NCI-H524 (cell line): ENCODE measurements at regions not wholly inside any gene's neighbourhood (a gene's known extent, or its start where the extent isn't known, plus 50 kb on each side); places are given as distances from the start of the nearest gene placed in this dataset.

Experiments used
- DNase-seq, 2 experiments: peaks; one replicate each; lab custom pipeline; 2025; lab: John Stamatoyannopoulos, UW

DNA sequence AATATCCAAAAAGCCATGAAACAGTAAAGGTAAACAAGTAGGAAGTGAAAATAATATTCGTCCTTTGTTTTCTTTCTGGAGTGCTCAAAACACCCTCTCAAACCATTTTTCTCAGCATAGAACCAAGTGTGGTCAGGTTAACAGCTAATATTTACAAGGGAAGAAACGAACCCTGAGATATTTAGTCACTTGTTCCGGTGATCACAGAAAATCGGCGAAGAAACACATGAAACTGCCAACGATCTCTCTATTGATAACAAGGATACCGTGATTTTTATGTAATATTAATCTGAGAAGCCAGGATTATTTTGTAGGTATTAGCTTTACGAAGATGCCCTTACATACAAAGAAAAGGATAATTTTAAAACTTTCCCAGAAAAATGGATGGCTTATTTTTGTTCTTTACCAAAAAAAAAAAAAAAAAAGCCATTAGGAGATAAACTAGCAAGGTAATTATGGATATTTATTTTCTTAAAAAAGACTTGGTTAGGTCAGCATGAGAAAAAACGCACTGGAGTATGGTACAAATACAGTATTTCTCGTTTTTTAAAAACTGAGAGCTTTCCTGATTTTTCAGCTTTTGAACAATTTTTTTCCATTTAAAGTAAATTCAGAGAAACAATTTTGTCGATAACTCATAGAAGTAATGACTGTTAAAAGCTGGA is 107.3 kb upstream of the HNRNPU start:
- peak in 1 of 2 experiments; percentile 34 for DNase-seq

- peak; percentile 85 to 91 for DNase-seq
These were observed 106.6 kb upstream of the HNRNPU start for GRCh38 chr1:244970744-244971551.

DNA sequence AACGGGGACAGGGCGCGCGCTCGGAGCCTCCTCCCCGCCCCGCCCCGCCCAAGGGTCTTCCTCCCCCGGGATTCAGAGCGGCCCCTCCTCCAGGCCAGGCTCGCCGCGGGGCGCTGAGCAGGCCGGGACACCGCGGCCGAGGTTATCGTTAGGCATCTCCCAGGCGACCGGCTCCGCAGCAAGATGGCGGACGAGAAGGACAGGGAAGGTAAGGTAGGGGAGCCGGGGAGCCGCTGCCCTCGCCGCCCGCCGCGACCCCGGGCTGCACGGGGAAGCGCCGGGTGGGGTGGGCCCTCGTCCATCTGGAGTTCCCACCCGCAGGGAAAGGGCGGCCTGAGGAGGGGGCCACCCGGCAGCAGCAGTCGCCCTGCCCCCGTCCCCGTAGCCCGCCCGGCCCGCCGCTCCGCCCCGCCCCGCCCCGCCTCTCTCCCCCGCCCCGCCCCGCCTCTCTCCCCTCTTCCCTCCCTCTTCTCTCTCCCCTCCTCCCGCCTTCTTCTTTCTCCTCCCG is 105.9 kb upstream of the HNRNPU start:
- peak; percentile 88 for DNase-seq

DNA sequence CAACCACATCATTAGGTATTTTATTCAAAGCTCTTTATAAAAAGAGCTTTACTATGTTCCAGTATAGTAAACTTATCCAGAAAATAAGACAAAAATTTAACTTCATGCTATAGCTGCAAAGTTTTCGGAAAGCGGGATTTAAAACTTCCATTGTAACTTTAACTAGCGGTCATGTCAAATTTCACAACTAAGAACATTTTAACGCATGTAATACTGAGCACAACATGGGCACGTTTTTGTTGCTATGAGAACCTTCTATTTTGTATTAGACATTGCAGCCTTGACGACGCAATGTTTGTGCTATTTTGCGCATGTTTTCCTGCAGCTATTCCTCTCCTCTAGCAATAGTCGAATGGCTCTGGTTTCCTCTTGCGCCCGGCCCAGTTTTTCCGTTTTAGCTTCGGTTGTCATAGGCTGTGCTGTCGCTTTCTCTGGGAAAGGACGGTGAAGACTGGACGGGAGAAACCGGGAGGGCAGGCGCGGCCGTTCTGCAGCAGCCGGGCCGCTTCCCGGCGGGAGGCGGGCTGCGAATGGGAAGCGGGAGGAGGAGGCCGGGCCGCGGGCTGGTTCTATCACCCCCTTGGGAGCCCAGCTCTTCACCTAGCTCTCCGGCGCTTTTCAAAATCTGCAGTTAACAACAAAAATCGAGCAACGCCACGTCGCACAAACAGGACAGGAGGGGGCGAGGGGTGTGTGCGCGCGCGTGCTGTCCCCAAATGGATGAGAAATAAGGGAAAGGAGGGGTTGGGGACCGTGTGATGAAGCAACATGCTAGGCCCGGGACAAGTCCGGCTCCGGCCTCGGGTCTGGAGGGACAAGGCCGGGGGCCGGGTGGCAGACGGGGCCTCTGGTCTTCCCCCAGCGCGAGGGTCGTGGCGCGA is 105.3 kb upstream of the HNRNPU start:
- DNase-seq = peak; percentile 54 to 67

GRCh38 chr1:244968881-244969280 is 104.5 kb upstream of the HNRNPU start:
- DNase-seq = no peak

GRCh38 chr1:244968471-244968871 is 104.1 kb upstream of the HNRNPU start:
- DNase-seq = no peak

- DNase-seq = no peak
These were observed 102.8 kb upstream of the HNRNPU start for GRCh38 chr1:244967159-244967558.

DNA sequence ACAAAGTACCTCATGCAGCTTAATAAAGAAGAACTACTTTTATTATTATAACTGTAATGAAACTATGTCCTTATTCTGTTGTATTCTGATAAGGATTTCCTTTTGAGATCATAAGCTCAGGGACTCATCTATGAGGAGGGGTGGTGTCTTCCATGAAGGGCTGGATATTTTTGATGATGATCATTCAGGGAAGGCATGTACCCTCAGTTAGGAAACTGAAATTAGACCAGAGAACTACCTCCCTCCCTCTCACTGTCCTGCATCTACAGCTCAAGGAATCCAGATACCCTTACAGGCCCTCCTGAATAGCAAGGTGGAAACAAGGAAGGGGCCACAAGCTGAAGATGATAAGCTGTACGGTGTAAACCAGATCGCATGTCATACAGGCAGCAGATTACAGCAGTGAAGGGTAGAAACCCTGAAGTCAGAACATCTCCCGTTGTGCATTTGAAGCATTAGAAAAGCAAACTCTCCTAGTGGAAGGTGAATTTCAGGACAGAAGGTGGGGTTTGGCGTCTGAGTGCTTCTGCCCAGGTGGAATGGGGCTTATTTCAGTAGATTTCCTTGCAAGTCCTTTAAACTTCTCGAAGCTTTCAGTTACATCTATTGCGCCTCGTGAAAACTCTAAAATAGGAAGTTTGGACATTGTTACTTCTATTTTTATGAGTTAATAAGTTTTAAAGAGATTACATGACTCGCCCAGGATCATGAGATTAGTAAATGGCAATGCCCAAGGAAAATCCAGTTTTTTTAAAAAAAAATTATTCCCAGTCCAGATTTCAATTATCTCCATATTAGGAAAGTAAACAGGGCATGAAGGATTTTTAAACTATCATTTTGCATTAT is 101.1 kb upstream of the HNRNPU start:
- DNase-seq = no peak

DNA sequence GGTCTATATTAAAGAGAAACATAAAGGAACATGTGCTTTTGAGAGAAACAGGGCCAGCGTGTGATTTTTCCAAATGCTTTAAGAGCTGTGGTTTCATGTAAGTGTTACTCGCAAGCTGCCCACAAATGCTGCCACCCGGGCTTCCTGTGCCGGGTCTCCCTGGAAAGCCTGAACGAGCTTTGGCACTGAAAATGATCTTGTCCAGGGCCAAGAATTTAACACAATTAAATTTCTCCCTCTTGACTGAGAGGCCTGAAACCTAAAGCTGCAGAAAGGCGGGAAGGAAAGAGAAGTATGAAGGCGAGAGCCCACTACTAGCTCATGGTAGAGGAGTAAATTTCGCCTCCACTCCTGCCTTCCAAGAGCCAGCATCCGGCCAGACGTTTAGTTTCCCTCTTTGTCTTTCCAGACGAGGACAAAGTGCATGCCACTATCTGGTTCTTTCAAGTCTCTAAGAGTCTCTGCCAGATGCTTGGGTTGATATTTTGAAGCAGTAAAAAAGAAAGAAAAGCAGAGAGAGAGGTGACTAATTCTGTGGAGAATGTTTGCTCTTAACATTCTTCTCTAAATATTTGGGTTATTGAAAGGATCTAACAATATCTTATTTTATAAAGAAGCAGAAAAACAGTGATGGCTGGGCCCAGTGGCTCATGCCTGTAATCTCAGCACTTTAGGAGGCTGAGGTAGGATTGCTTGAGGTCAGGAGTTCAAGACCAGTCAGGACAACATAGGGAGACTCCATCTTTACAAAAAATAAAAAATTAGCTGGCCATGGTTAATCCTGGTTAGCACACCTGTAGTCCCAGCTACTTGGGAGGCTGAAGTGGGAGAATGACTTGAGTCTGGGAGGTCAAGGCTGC is 100.0 kb upstream of the HNRNPU start:
- DNase-seq = no peak

- no peak for DNase-seq
These were observed 99.0 kb upstream of the HNRNPU start for GRCh38 chr1:244963231-244963826.

GRCh38 chr1:244962130-244962529 is 97.8 kb upstream of the HNRNPU start:
- DNase-seq = no peak

DNA sequence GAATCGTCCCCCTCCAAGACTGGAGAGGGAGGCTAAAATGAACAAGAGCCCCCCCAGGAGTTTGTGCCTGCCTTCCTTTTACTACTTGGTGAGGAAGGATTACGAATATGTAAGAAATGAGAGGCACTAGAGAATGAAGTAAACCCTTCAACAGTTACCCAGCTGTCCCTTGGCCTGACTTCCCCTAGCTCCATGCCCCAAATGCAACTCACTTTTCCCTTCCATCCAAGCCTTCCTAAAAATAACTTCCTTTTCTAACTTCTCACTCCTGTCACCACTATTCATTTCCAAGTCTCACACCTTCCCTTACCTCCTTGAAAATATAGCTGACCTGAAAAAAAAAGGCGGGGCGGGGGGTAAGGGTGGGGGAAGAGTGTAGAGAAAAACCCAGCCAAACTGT is 96.6 kb upstream of the HNRNPU start:
- no peak for DNase-seq

DNA sequence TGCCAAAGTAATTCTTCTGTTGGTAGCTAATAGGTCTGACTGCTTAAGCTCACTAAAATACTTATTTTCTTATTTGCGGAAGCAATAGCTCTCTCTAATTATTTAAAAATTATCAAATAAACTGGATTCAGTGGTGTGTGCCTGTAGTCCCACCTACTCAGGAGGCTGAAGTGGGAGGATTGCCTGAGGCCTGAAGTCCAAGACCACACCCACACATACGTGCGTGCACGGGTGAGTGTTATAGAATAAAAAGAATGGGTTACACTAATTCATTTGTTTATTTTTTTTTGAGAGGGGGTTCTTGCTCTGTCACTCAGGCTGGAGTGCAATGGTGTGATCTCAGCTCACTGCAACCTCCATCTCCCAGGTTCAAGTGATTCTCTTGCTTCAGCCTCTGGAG is 94.2 kb upstream of the HNRNPU start:
- no peak for DNase-seq

- no peak for DNase-seq
These were observed 93.2 kb upstream of the HNRNPU start for GRCh38 chr1:244957525-244957924.

DNA sequence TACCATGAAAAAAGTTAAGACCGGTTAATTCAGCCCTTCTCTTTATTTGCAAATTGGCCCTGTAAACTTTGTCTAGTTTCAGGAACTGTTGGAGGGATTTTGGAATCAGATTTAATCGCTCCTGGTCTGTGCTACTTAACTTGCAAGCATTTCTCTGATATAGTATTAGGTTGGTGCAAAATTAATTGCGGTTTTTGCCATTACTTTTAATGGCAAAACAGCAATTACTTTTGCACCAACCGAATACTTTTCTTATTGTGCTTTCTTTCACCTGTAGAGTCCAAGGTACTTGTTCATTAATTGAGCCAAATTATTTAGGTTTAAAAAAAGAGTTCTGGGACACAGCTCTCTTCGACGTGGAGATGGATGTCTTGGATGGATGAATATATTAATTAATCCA is 92.8 kb upstream of the HNRNPU start:
- no peak for DNase-seq

DNA sequence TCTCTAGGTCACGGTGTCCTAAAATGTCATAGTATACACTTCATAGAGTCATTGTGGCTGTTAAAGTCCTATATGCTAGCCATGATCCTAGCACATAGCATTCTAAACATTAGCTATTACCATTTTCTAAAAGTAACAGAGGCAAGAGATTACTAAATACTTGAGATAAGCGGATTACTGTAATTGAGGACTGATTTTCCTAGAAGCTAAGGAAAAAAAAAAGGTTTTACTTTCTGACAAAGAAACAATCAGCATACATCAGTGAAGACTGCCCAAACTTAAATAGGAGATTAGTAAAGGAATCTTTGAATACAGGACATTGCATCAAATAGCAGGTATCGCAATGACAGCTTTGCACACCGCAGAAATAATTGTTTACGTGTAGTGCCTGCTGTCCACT is 91.3 kb upstream of the HNRNPU start:
- peak; percentile 46 to 82 for DNase-seq

- no peak for DNase-seq
These were observed 90.0 kb upstream of the HNRNPU start for GRCh38 chr1:244954359-244954758.

DNA sequence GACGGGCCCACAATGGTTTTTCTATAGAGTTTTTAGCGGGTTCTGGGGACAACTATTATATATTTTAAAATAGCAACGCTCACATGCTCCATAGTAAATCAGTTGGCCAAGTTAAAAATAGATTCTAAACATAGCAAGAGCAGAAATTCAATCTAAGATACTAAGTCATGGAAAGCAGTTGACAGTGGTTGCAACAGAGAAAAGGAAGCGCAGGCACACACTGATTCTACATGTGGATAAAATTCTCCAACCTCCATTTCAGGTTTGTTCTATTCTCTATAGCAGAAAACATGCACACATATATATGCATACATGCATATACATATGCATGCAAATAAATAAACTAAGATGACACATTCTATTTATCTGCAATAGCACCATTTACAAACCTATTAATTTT is 89.6 kb upstream of the HNRNPU start:
- no peak for DNase-seq

GRCh38 chr1:244952940-244953339 is 88.6 kb upstream of the HNRNPU start:
- DNase-seq = no peak

DNA sequence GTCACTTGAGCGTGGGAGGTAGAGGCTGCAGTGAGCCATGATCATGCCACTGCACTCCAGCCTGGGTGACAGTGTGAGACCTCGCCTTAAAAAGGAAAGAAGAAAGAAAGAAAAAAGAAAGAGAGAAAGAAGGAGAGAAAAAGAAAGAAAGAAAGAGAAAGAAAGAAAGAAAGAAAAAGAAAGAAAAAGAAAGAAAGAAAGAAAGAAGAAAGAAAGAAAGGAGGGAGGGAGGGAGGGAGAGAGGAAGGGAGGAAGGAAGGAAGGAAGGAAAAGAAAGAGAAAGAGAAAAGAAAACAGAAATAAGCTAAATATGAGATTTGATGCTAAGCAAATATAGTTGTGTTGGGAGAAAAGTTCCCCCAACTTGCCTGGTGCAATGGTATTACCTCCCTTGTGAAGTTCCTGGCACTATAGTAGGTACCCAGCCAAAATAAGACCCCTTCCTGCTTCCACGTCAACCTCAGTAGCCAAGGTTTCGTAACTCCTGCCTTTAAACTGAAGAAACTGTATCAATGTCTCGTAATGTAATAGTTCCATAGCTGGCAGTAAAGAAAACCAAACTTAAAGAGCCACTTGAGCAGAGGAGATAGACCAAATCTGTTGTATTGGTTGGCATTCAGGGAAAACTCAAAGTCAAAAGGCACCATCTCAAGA is 88.1 kb upstream of the HNRNPU start:
- DNase-seq = no peak
